HG03066 (cell line): ENCODE measurements at regions not wholly inside any gene's neighbourhood (a gene's known extent, or its start where the extent isn't known, plus 50 kb on each side); places are given as distances from the start of the nearest gene placed in this dataset.
A peak's percentile ranks its signal among the peaks of the same experiment; 100 is the strongest.
"Not testable (repeated sequence)": the region's sequence is repeated elsewhere in the genome, so short reads cannot be mapped to it uniquely, and the experiment has no call there.

Source experiments
- ATAC-seq: cut with Tn5 transposase; IDR thresholded peaks from one replicate; pipeline ENCODE4 v1.9.1; 2021; ENCODE audit warnings: low read depth; ENCODE audit not compliant: unreplicated experiment

GRCh38 chr18:51323961-51324360 is 126.5 kb upstream of the MEX3C start:
- ATAC-seq: no peak

GRCh38 chr18:51330148-51330547 is 132.7 kb upstream of the MEX3C start:
- ATAC-seq: no peak

- no peak for ATAC-seq
These were observed 133.3 kb upstream of the MEX3C start for GRCh38 chr18:51330739-51331138.

GRCh38 chr18:51337406-51337805 is 139.9 kb upstream of the MEX3C start:
- ATAC-seq: no peak

- ATAC-seq: no peak
These were observed 142.4 kb upstream of the MEX3C start for GRCh38 chr18:51339856-51340255.

GRCh38 chr18:51340332-51340731 is 142.9 kb upstream of the MEX3C start:
- ATAC-seq: no peak

- no peak for ATAC-seq
These were observed 145.3 kb upstream of the MEX3C start for GRCh38 chr18:51342815-51343214.

- ATAC-seq: no peak
These were observed 148.4 kb upstream of the MEX3C start for GRCh38 chr18:51345848-51346391.

- no peak for ATAC-seq
These were observed 148.9 kb upstream of the MEX3C start for GRCh38 chr18:51346404-51346803.

GRCh38 chr18:51350081-51350480 is 152.6 kb upstream of the MEX3C start:
- no peak for ATAC-seq

- no peak for ATAC-seq
These were observed 158.4 kb upstream of the MEX3C start for GRCh38 chr18:51355841-51356240.

GRCh38 chr18:51360301-51360700 is 162.8 kb upstream of the MEX3C start:
- not testable (repeated sequence) for ATAC-seq

GRCh38 chr18:51361130-51361860 is 163.8 kb upstream of the MEX3C start:
- peak; percentile 79 for ATAC-seq

GRCh38 chr18:51363384-51363783 is 165.9 kb upstream of the MEX3C start:
- ATAC-seq: no peak

GRCh38 chr18:51370996-51371395 is 173.5 kb upstream of the MEX3C start:
- no peak for ATAC-seq

GRCh38 chr18:51371929-51372328 is 174.4 kb upstream of the MEX3C start:
- no peak for ATAC-seq

GRCh38 chr18:51382081-51382480 is 184.6 kb upstream of the MEX3C start:
- ATAC-seq: no peak

GRCh38 chr18:51383116-51383515 is 185.6 kb upstream of the MEX3C start:
- no peak for ATAC-seq

- no peak for ATAC-seq
These were observed 186.2 kb upstream of the MEX3C start for GRCh38 chr18:51383711-51384110.

- ATAC-seq: no peak
These were observed 187.8 kb upstream of the MEX3C start for GRCh38 chr18:51385270-51385669.

GRCh38 chr18:51390702-51391101 is 193.2 kb upstream of the MEX3C start:
- ATAC-seq: no peak

- no peak for ATAC-seq
These were observed 193.7 kb upstream of the MEX3C start for GRCh38 chr18:51391215-51391614.
